Skeletal muscle satellite cell (primary cell): ENCODE measurements at regions not wholly inside any gene's neighbourhood (a gene's known extent, or its start where the extent isn't known, plus 50 kb on each side); places are given as distances from the start of the nearest gene placed in this dataset.
"Not testable (repeated sequence)": the region's sequence is repeated elsewhere in the genome, so short reads cannot be mapped to it uniquely, and the experiment has no call there.

Experiments used
- H3K27me3 ChIP-seq: 2 replicates; pipeline ENCODE4 v1.7.0; 2013; ENCODE audit warnings: low read length; ENCODE audit not compliant: control insufficient read depth, insufficient read depth
- H3K36me3 ChIP-seq: 2 replicates; pipeline ENCODE4 v1.7.0; 2013; ENCODE audit warnings: mild to moderate bottlenecking, control low read depth, low read length; ENCODE audit not compliant: insufficient read depth
- H3K4me1 ChIP-seq: 2 replicates; pipeline ENCODE4 v1.7.0; 2013; ENCODE audit warnings: low read length; ENCODE audit not compliant: control insufficient read depth, insufficient read depth
- H3K4me2 ChIP-seq: 2 replicates; pipeline ENCODE4 v1.7.0; 2013; ENCODE audit warnings: mild to moderate bottlenecking, low read length
- H3K4me3 ChIP-seq: 2 replicates; pipeline ENCODE4 v1.7.0; 2013; ENCODE audit warnings: low read length
- H3K9ac ChIP-seq: 2 replicates; pipeline ENCODE4 v1.7.0; 2013; ENCODE audit warnings: mild to moderate bottlenecking, low read depth, low read length, moderate library complexity
- H3K9me3 ChIP-seq: replicated peaks from 2 replicates; pipeline ENCODE4 v1.7.0; 2013; ENCODE audit warnings: mild to moderate bottlenecking, control low read depth, low read length

DNA sequence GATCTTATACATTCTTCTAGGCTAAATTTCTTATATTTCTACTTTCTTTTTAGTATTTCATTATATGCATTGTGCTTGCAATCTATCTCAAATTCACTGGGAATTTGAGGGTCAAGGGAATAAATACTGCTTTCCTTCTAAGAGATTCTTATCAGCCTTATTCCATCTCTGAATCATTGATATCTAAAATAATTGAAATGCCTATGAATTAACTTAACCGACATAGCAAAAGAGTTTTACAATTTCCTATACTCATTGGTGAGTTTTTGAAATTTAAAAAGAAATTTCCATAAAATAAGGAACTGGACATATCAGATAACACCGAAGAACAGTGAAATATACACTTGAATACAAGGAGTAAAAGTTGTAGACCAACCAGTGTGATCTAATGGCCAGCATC, 373.7 kb downstream of the NAF1 start:
- H3K9ac ChIP-seq, result no peak overlapping the region
- no peaks in the 10 kb centered on the region for H3K9me3 ChIP-seq
- H3K36me3 ChIP-seq, result no peaks in the 10 kb centered on the region
- no peaks in the 10 kb centered on the region for H3K4me1 ChIP-seq
- H3K4me3 ChIP-seq, result no peak overlapping the region
- H3K27me3 ChIP-seq, result no peaks in the 10 kb centered on the region
- H3K4me2 ChIP-seq, result no peak overlapping the region

DNA sequence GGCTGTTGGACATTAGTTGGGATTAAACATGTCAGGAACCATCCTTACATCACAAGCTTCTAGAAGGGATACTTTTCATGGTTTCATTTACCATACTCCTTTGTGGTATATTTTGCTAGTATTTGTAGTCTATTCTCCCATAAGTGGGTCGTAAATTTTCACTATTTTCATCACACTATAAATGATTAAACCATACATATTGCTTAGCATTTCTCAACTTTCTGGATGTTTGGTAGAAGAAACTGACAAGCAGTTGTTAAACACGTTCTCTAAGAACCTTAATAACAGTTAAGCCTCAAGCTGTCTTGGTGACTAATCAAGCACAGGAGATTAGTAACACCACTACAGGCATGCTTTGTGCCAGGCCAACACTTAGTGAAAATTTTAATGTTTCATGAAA, 375.5 kb downstream of the NAF1 start:
- Histone ChIP-seq H3K9ac (no peak overlapping the region), H3K4me2 (no peak overlapping the region), H3K27me3 (no peaks in the 10 kb centered on the region), H3K4me3 (no peak overlapping the region), H3K9me3 (no peaks in the 10 kb centered on the region), H3K4me1 (no peaks in the 10 kb centered on the region), H3K36me3 (no peaks in the 10 kb centered on the region)

DNA sequence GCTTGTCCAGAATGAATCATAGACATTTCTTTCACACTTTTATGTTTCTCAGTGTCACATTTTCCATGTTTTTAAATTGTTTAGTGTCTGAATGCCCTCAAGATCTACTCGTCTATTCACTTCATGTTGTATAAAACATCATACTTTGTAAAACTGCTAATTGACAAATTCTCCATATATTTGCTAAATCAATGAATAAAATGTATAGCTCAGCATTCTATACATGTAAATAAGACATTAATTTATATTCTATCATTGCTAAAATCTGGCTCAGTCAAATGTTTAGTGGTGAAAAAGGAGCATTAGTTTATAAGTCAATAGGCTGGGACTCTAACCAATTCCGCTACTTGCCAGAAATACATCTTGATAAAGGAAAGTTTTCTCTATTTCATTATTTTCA, 379.6 kb downstream of the NAF1 start:
- H3K9me3 ChIP-seq, result no peaks in the 10 kb centered on the region
- H3K27me3 ChIP-seq, result no peaks in the 10 kb centered on the region
- H3K9ac ChIP-seq, result no peak overlapping the region
- H3K4me2 ChIP-seq, result no peak overlapping the region
- H3K36me3 ChIP-seq, result no peaks in the 10 kb centered on the region
- H3K4me3 ChIP-seq, result no peak overlapping the region
- H3K4me1 ChIP-seq, result no peaks in the 10 kb centered on the region

DNA sequence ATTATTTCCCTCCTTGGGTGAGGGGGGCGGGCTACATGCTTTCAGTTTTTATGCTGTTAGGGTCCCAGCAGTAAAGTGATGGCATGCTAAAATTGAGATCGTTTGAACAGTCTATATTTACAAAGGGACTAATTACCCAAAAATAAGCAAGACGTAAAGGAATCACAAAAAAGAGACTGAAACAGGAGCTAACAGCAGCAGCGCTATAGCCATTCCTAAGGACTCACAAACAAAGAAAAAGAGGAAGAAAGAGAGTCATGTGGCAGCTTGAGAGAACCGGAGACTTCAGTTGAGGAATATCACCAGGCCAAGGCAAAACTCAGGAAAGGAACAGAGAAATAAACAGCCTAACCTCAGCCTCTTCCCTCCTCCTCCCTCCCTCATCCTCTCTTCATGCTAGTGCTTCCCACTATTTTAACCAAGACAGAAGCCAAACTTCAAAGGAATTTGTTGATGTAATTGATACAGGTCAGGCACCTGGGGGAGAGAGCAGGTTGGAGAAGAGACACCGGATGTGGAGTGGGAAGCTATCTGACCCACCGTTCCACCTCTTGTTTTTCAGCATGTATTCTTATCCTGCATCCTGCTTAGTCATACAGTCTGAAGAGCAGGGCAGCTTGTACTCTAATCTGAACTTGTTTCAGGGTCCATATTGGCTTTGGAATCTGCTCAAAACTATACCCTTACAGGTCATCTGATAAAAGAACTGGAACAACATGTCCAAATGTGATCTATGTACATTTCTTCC, 383.7 kb downstream of the NAF1 start:
- Histone ChIP-seq H3K9ac (no peak overlapping the region), H3K9me3 (no peaks in the 10 kb centered on the region), H3K27me3 (no peaks in the 10 kb centered on the region), H3K4me3 (no peak overlapping the region), H3K4me2 (no peak overlapping the region), H3K36me3 (no peaks in the 10 kb centered on the region), H3K4me1 (no peaks in the 10 kb centered on the region)

DNA sequence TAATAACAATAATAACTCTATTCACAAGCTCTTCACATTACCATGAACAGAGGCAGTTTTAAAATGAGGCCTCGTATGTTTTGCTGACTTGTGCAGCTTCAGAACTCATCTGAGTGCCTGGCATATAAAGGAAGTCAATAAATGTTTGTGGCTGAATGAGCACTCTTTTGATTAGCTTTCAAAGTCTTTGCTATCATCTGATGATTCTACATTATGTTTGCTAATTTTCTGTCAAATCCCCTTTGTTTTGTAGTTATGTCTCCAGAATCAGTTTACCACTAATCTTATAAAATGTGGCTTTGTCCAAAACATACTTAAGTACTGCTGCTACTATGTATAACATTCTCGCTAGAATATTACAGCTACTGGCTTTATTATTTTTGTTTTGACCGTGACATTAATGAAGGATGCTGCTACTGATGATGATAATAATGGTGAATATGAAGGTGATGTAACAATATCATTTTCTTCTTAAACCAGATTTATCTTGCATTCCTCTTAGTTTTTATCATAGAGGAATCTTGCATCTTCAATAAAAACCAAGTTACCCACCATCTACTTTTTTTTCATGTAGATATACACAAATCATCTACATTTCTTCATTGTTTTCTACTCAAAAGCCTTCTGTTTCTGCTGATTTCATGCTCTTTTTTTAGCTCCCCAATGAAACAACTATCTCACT, 384.5 kb downstream of the NAF1 start:
- Histone ChIP-seq H3K27me3 (no peaks in the 10 kb centered on the region), H3K4me3 (no peak overlapping the region), H3K9ac (no peak overlapping the region), H3K4me1 (no peaks in the 10 kb centered on the region), H3K4me2 (no peak overlapping the region), H3K36me3 (no peaks in the 10 kb centered on the region), H3K9me3 (no peaks in the 10 kb centered on the region)

DNA sequence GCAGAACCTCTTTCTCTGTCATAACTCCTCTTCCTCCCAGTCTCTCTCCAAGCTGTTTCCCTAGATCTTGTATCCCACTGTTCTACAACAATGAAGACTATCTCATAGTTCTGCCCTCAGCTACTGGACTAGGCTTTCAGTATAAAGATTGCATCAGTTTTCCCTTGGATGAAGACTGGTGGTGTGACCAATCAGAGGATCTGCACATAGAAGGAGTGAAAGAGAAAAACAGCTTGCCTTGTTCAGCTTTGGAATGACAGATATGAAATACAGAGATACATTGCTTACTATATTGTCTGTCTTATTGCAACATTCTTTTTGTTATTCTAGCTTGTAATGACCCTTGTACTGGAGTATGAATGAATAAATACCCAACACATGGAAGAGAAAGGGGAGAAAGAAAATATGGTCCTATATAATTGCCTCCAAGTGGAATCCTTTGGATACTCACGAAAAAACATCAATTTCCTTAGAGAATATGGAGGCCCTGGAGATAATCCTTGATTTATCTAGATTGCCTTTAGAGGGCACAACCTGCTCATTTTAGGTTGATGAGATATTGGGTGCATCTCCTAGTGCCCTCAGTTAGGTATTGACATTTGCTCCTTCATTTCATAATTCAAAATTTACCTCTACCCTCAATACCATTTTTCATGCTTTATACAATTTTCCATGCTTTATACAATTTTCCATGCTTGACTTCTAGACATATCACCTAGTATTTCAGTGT, 395.8 kb downstream of the NAF1 start:
- no peak overlapping the region for H3K4me3 ChIP-seq
- no peaks in the 10 kb centered on the region for H3K4me1 ChIP-seq
- no peak overlapping the region for H3K9ac ChIP-seq
- H3K4me2 ChIP-seq, result no peak overlapping the region
- no peaks in the 10 kb centered on the region for H3K27me3 ChIP-seq
- H3K9me3 ChIP-seq, result no peaks in the 10 kb centered on the region
- no peaks in the 10 kb centered on the region for H3K36me3 ChIP-seq

DNA sequence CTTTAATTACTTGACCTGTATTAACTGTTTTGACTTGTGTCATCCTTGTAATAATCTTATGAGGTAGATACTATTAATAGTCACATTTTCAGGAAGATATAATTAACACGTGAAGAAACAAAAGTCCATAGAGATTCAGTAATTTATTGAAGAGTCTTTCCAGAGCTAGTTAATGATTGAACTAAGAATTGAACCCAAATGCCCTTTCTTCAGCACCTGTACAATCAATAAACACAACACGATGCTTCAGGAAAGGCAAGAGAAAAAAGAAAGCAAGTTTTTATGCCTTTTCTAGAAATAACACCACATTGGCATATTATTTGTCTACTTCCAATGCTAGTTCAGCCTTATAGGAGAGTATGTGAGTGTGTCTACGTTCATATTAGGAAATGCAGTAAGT, 399.6 kb downstream of the NAF1 start:
- H3K4me1 ChIP-seq, result no peaks in the 10 kb centered on the region
- H3K36me3 ChIP-seq, result no peaks in the 10 kb centered on the region
- H3K4me3 ChIP-seq, result no peak overlapping the region
- H3K4me2 ChIP-seq, result no peak overlapping the region
- H3K9me3 ChIP-seq, result no peaks in the 10 kb centered on the region
- H3K9ac ChIP-seq, result no peak overlapping the region
- H3K27me3 ChIP-seq, result no peaks in the 10 kb centered on the region

DNA sequence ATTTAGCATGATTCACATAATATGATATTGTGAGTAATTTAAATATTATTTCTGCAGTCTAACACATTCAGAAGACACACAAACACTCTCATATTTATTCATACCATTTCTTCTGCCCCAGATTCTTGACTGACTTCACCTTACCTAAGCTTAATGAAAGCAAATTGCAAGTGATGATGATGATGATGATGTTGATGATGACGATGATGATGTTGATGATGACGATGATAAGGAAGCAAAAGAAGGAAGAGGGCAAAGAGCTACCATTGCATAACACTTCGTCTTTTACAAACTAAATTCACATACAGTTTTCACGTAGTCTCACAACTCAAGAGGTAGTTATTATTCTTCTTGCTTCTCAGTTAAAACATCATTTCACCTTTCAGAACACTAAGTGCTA, 404.7 kb downstream of the NAF1 start:
- no peak overlapping the region for H3K9ac ChIP-seq
- no peaks in the 10 kb centered on the region for H3K4me1 ChIP-seq
- no peaks in the 10 kb centered on the region for H3K9me3 ChIP-seq
- no peak overlapping the region for H3K4me3 ChIP-seq
- no peaks in the 10 kb centered on the region for H3K27me3 ChIP-seq
- no peak overlapping the region for H3K4me2 ChIP-seq
- H3K36me3 ChIP-seq, result no peaks in the 10 kb centered on the region

DNA sequence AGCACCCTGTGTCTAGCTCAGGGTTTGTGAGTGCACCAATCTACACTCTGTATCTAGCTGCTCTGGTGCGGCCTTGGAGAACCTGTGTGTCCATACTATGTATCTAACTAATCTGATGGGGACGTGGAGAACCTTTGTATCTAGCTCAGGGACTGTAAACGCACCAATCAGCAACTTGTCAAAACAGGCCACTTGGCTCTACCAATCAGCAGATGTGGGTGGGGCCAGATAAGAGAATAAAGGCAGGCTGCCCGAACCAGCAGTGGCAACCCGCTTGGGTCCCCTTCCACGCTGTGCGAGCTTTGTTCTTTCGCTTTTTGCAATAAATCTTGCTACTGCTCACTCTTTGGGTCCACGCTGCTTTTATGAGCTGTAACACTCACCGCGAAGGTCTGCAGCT, 426.5 kb downstream of the NAF1 start:
- H3K9me3 ChIP-seq, H3K36me3 ChIP-seq, H3K4me3 ChIP-seq, H3K9ac ChIP-seq, H3K4me1 ChIP-seq, H3K4me2 ChIP-seq, H3K27me3 ChIP-seq: not testable (repeated sequence)

DNA sequence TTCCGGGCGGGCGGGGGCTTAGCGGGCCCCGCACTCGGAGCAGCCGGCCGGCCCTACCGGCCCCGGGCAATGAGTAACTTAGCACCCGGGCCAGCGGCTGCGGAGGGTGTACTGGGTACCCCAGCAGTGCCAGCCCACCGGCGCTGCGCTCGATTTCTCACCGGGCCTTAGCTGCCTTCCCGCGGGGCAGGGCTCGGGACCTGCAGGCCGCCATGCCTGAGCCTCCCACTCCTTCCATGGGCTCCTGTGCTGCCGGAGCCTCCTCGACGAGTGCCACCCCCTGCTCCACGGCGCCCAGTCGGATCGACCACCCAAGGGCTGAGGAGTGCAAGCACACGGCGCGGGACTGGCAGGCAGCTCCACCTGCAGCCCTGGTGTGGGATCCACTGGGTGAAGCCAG, 427.1 kb downstream of the NAF1 start:
- H3K4me3 ChIP-seq, H3K36me3 ChIP-seq, H3K9ac ChIP-seq, H3K4me1 ChIP-seq, H3K9me3 ChIP-seq, H3K4me2 ChIP-seq, H3K27me3 ChIP-seq: not testable (repeated sequence)

DNA sequence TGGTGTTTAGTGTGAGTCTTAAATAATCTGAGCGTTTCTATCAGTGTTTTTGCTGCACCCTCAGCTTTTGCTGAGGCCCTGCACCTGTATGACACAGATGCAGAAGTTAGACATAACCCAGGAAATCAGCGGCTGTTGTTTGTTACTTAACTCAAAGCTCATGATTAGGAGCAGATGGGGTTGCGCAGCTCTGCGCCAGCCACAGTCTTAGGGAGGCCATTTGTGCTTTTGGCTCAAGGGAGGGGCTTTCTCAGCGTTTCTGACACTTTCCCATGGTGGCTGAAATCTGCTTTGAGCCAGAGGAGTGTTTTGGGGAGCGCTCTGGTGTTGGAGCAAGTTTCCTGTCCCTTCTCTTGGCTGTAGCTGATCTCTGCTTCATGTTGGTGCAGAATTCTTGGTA, 433.8 kb downstream of the NAF1 start:
- Histone ChIP-seq H3K4me1 (no peaks in the 10 kb centered on the region), H3K9me3 (no peaks in the 10 kb centered on the region), H3K4me3 (no peak overlapping the region), H3K9ac (no peak overlapping the region), H3K36me3 (no peaks in the 10 kb centered on the region), H3K27me3 (no peaks in the 10 kb centered on the region), H3K4me2 (no peak overlapping the region)
